Stimulated activated CD4-positive, alpha-beta T cell treated with anti-CD3 and anti-CD28 coated beads, Interleukin-12 subunit alpha, Interleukin-12 subunit beta, amount 100 ng/mL, for 4 hours (primary cell): ENCODE measurements at regions not wholly inside any gene's neighbourhood (a gene's known extent, or its start where the extent isn't known, plus 50 kb on each side); places are given as distances from the start of the nearest gene placed in this dataset.

Experiments
- DNase-seq: peaks from one replicate; pipeline ENCODE4 v3.0.0-alpha.2; 2020

- DNase-seq, result no peak
These were observed 293.0 kb downstream of the KCNS3 start for GRCh38 chr2:18171191-18172139.

- no peak for DNase-seq
These were observed 292.2 kb downstream of the KCNS3 start for GRCh38 chr2:18170642-18171041.

GRCh38 chr2:18169893-18170175 is 291.4 kb downstream of the KCNS3 start:
- DNase-seq, result no peak

GRCh38 chr2:18169121-18169892 is 290.8 kb downstream of the KCNS3 start:
- no peak for DNase-seq

GRCh38 chr2:18167871-18168270 is 289.4 kb downstream of the KCNS3 start:
- no peak for DNase-seq

- no peak for DNase-seq
These were observed 283.2 kb downstream of the KCNS3 start for GRCh38 chr2:18161681-18162080.

- DNase-seq, result no peak
These were observed 281.4 kb downstream of the KCNS3 start for GRCh38 chr2:18159896-18160295.

GRCh38 chr2:18156421-18156820 is 278.0 kb downstream of the KCNS3 start:
- no peak for DNase-seq

- no peak for DNase-seq
These were observed 277.5 kb downstream of the KCNS3 start for GRCh38 chr2:18156002-18156401.

GRCh38 chr2:18154812-18155211 is 276.3 kb downstream of the KCNS3 start:
- no peak for DNase-seq

- DNase-seq, result no peak
These were observed 275.8 kb downstream of the KCNS3 start for GRCh38 chr2:18154259-18154658.

GRCh38 chr2:18153741-18154140 is 275.3 kb downstream of the KCNS3 start:
- DNase-seq, result no peak

GRCh38 chr2:18151237-18151636 is 272.8 kb downstream of the KCNS3 start:
- DNase-seq, result no peak

- no peak for DNase-seq
These were observed 271.3 kb downstream of the KCNS3 start for GRCh38 chr2:18149660-18150246.

- no peak for DNase-seq
These were observed 258.5 kb downstream of the KCNS3 start for GRCh38 chr2:18136881-18137475.

GRCh38 chr2:18133310-18133709 is 254.8 kb downstream of the KCNS3 start:
- no peak for DNase-seq

GRCh38 chr2:18132697-18133096 is 254.2 kb downstream of the KCNS3 start:
- DNase-seq, result no peak

- no peak for DNase-seq
These were observed 253.3 kb downstream of the KCNS3 start for GRCh38 chr2:18131761-18132160.

GRCh38 chr2:18129348-18129747 is 250.9 kb downstream of the KCNS3 start:
- DNase-seq, result no peak

- no peak for DNase-seq
These were observed 246.8 kb downstream of the KCNS3 start for GRCh38 chr2:18125303-18125702.

- DNase-seq, result no peak
These were observed 245.8 kb downstream of the KCNS3 start for GRCh38 chr2:18124116-18124835.

GRCh38 chr2:18123577-18123976 is 245.1 kb downstream of the KCNS3 start:
- no peak for DNase-seq

- DNase-seq, result no peak
These were observed 244.7 kb downstream of the KCNS3 start for GRCh38 chr2:18123211-18123570.
